Subcutaneous abdominal adipose tissue (tissue), 5 donors: ENCODE measurements at regions not wholly inside any gene's neighbourhood (a gene's known extent, or its start where the extent isn't known, plus 50 kb on each side); places are given as distances from the start of the nearest gene placed in this dataset.

ENCODE experiments used
- H3K27ac ChIP-seq: one replicate; pipeline ENCODE4 v1.7.0; 2013; ENCODE audit warnings: low read depth, mild to moderate bottlenecking, inconsistent platforms, low read length, moderate library complexity
- H3K27me3 ChIP-seq, 5 donors: one replicate each; pipeline ENCODE4 v1.7.0; 2013; ENCODE audit warnings: low read length in 5 of 5, inconsistent platforms in 1 of 5; ENCODE audit not compliant: control insufficient read depth in 5 of 5, insufficient read depth in 4 of 5
- H3K36me3 ChIP-seq, 5 donors: one replicate each; pipeline ENCODE4 v1.7.0; 2013; ENCODE audit warnings: low read length in 5 of 5; ENCODE audit not compliant: control insufficient read depth in 5 of 5, insufficient read depth in 5 of 5
- H3K4me1 ChIP-seq, 5 donors: one replicate each; pipeline ENCODE4 v1.7.0; 2013; ENCODE audit warnings: low read length in 5 of 5, mild to moderate bottlenecking in 3 of 5, moderate library complexity in 1 of 5; ENCODE audit not compliant: control insufficient read depth in 5 of 5, insufficient read depth in 5 of 5
- H3K4me3 ChIP-seq, 5 donors: one replicate each; pipeline ENCODE4 v1.7.0; 2013; ENCODE audit warnings: low read length in 5 of 5, low read depth in 1 of 5
- H3K9ac ChIP-seq, 5 donors: one replicate each; pipeline ENCODE4 v1.7.0; 2013; ENCODE audit warnings: low read length in 5 of 5, mild to moderate bottlenecking in 4 of 5, moderate library complexity in 3 of 5
- H3K9me3 ChIP-seq, 5 donors: one replicate each; pipeline ENCODE4 v1.7.0; 2013; ENCODE audit warnings: low read length in 5 of 5; ENCODE audit not compliant: control insufficient read depth in 5 of 5
- donor health status: healthy.
- donor health status: healthy.
- donor health status: healthy.
- donor health status: healthy.
- donor health status: healthy.

GRCh38 chr2:82511894-82512293 is 1947.2 kb downstream of the SUCLG1 start:
- Histone ChIP-seq H3K36me3 (no peaks in the 10 kb centered on the region), H3K4me3 (no peak overlapping the region), H3K27me3 (no peaks in the 10 kb centered on the region), H3K4me1 (no peaks in the 10 kb centered on the region), H3K27ac (no peak overlapping the region), H3K9ac (no peak overlapping the region), H3K9me3 (peaks cover 0 to 18% (median 7%) of the 10 kb centered on the region in 5 donors)

DNA sequence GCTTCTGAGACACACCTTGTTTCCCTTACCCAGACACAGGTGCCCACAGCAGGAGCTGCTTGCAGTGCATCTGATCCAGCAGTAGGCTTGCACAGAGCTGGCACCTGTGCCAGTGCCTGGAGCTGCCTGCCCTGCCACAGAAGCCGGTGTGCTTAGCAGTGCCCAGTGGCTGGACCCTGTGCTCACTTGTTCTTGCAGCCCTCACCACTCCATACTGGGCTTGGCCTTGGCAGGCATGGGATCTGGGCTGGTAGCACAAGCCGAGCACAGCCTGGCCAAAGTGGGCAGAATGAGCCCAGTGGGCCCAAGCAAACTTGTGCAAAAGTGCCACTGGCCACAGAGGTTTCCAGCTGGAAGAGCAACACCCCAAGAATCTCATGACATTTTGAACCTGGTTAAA is 1950.4 kb downstream of the SUCLG1 start:
- H3K27ac ChIP-seq: no peak overlapping the region
- H3K4me3 ChIP-seq: no peak overlapping the region
- no peaks in the 10 kb centered on the region for H3K36me3 ChIP-seq
- peaks cover 0 to 18% (median 7%) of the 10 kb centered on the region in 5 donors for H3K9me3 ChIP-seq
- H3K9ac ChIP-seq: no peak overlapping the region
- H3K27me3 ChIP-seq: no peaks in the 10 kb centered on the region
- no peaks in the 10 kb centered on the region for H3K4me1 ChIP-seq

- H3K4me3 ChIP-seq: no peak overlapping the region
- no peak overlapping the region for H3K9ac ChIP-seq
- no peaks in the 10 kb centered on the region for H3K36me3 ChIP-seq
- H3K9me3 ChIP-seq: peaks cover 0 to 20% (median 8%) of the 10 kb centered on the region in 5 donors
- H3K27ac ChIP-seq: no peak overlapping the region
- no peaks in the 10 kb centered on the region for H3K27me3 ChIP-seq
- no peaks in the 10 kb centered on the region for H3K4me1 ChIP-seq
These were observed 1951.4 kb downstream of the SUCLG1 start for GRCh38 chr2:82507657-82508056.

DNA sequence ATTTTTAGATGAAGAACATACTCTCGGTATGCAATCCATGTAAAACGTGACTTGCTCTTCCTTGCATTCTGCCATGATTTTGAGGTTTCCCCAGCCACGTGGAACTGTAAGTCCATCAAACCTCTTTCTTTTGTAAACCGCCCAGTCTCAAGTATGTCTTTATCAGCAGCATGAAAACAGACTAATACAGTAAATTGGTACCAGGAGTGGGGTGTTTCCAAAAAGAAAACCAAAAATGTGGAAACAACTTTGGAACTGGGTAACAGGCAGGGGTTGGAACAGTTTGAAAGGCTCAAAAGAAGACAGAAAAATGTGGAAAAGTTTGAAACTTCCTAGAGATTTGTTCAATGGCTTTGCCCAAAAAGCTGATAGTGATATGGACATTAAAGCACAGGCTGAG is 1957.9 kb downstream of the SUCLG1 start:
- Histone ChIP-seq H3K27me3 (no peaks in the 10 kb centered on the region), H3K27ac (no peak overlapping the region), H3K4me1 (no peaks in the 10 kb centered on the region), H3K9ac (no peak overlapping the region), H3K9me3 (peaks cover 0 to 32% (median 18%) of the 10 kb centered on the region in 5 donors), H3K4me3 (no peak overlapping the region), H3K36me3 (no peaks in the 10 kb centered on the region)

GRCh38 chr2:82498777-82499443 is 1960.2 kb downstream of the SUCLG1 start:
- Histone ChIP-seq H3K9ac (no peak overlapping the region), H3K4me1 (peaks cover 0 to 6% (median 0%) of the 10 kb centered on the region in 5 donors), H3K9me3 (peaks cover 0 to 32% (median 18%) of the 10 kb centered on the region in 5 donors), H3K27me3 (no peaks in the 10 kb centered on the region), H3K36me3 (no peaks in the 10 kb centered on the region), H3K27ac (no peak overlapping the region), H3K4me3 (no peak overlapping the region)

DNA sequence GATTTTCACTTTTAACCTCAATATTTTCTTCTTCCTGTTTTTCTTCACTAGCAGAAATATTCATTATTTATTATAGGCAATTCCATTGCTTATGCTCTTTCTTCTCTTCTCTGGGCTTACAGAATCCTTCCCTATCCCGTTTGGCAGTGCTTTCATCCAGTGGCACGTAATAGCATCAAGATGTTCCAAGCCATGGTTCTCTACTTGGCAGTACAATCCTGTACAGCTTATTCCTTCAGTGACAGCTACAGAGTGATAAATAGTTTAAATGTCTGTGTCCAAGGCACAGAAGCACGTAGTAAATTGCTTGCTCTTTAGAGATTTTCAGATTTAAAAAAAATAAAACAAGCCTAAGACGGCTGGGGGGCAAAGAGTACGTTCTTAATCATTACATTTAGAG is 1964.3 kb downstream of the SUCLG1 start:
- no peaks in the 10 kb centered on the region for H3K36me3 ChIP-seq
- no peak overlapping the region for H3K27ac ChIP-seq
- peaks cover 0 to 11% (median 0%) of the 10 kb centered on the region in 5 donors for H3K9me3 ChIP-seq
- no peak overlapping the region for H3K4me3 ChIP-seq
- H3K27me3 ChIP-seq: no peaks in the 10 kb centered on the region
- peaks cover 0 to 6% (median 0%) of the 10 kb centered on the region in 5 donors for H3K4me1 ChIP-seq
- H3K9ac ChIP-seq: no peak overlapping the region

- Histone ChIP-seq H3K36me3 (no peaks in the 10 kb centered on the region), H3K27ac (no peak overlapping the region), H3K4me1 (peaks cover 0 to 6% (median 0%) of the 10 kb centered on the region in 5 donors), H3K4me3 (no peak overlapping the region), H3K27me3 (no peaks in the 10 kb centered on the region), H3K9ac (no peak overlapping the region), H3K9me3 (peaks cover 0 to 3% (median 0%) of the 10 kb centered on the region in 5 donors)
These were observed 1967.5 kb downstream of the SUCLG1 start for GRCh38 chr2:82491591-82491990.

GRCh38 chr2:82487354-82487753 is 1971.7 kb downstream of the SUCLG1 start:
- Histone ChIP-seq H3K4me3 (no peak overlapping the region), H3K27ac (no peak overlapping the region), H3K9me3 (peaks cover 0 to 3% (median 0%) of the 10 kb centered on the region in 5 donors), H3K9ac (no peak overlapping the region), H3K27me3 (no peaks in the 10 kb centered on the region), H3K4me1 (no peaks in the 10 kb centered on the region), H3K36me3 (no peaks in the 10 kb centered on the region)

DNA sequence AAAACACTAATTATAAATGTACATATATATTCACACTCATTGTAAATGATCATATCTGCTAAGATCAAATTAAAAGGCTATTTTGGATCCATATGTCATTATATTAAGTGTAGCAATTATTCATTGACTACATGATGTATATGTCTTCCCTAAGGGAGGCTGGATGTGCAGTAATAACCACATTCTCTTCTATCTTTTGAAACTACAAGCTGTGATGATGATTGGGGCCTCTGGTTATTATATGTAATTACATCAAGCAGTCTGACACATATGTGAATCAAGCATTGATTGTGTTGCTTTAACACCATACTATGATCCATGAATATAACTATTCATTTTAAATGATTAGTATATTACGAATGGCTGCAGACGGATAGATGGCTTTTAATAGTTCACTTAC is 1973.4 kb downstream of the SUCLG1 start:
- no peaks in the 10 kb centered on the region for H3K27me3 ChIP-seq

DNA sequence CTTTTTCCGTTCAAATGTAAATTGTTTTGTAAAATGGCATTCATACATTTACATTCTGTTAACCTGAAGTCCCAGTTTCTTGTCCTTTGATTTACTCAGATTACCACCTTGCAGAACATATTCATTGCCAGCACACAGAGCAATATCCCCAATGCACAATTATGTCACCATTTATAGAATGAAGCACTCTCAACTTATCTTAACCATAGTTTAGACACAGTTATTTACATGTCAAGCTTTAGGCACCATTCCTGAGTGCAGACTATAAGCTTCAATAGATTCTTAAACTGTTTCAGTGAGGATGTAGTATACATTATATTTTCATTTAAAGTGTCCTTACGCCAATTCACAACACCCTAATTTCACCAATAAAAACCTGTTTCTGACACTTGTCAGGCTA is 1977.9 kb downstream of the SUCLG1 start:
- no peak overlapping the region for H3K9ac ChIP-seq
- no peak overlapping the region for H3K4me3 ChIP-seq
- H3K36me3 ChIP-seq: no peaks in the 10 kb centered on the region
- H3K27me3 ChIP-seq: no peaks in the 10 kb centered on the region
- H3K27ac ChIP-seq: no peak overlapping the region
- H3K9me3 ChIP-seq: peaks cover 0 to 2% (median 0%) of the 10 kb centered on the region in 5 donors
- H3K4me1 ChIP-seq: no peaks in the 10 kb centered on the region

More for the DNA sequence above, 1973.4 kb downstream of the SUCLG1 start:
- H3K4me3 ChIP-seq: no peak overlapping the region
- H3K4me1 ChIP-seq: no peaks in the 10 kb centered on the region
- H3K9ac ChIP-seq: no peak overlapping the region
- H3K27ac ChIP-seq: no peak overlapping the region
- H3K9me3 ChIP-seq: peaks cover 0 to 3% (median 0%) of the 10 kb centered on the region in 5 donors
- no peaks in the 10 kb centered on the region for H3K36me3 ChIP-seq
